ENCODE measurements at regions not wholly inside any gene's neighbourhood (a gene's known extent, or its start where the extent isn't known, plus 50 kb on each side); places are given as distances from the start of the nearest gene placed in this dataset.

- DNase-seq (ENCODE audit: insufficient read length, low spot score): no peak
- no peak for FAIRE-seq
- no peak for TF ChIP-seq POLR2A (IDR thresholded peaks at IDR 0.05; ENCODE audit: low read depth, low read length)
Measured at GRCh38 chr4:31104043-31104442, 383.9 kb downstream of the PCDH7 start.

- TF ChIP-seq POLR2A (IDR thresholded peaks at IDR 0.05; ENCODE audit: low read depth, low read length): no peak
- no peak for FAIRE-seq
Measured at GRCh38 chr4:31104577-31104976, 384.4 kb downstream of the PCDH7 start.

DNA sequence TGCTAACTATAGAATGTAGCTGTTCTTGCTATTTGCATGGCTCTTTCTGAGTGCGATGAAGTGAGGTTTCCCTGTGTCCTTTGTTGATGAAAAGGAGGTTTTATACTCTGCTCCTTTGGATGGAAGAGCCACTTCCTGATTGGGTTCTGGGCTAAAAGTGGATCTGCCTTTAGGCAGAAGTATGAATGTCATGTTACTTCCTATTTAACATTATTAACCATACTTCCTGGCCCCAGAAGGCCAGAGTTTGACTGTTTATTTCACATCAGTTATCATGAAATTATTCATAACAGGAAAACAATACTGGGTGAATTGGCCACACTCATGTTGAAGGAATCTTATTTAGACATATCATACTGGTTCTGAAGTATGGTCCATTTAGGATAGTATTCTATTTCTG lies 386.2 kb downstream of the PCDH7 start:
- no peak for DNase-seq (ENCODE audit: insufficient read length, low spot score)
- FAIRE-seq: no peak
- no peak for TF ChIP-seq POLR2A (IDR thresholded peaks at IDR 0.05; ENCODE audit: low read depth, low read length)

More at GRCh38 chr4:31104577-31104976, 384.4 kb downstream of the PCDH7 start:
- DNase-seq (ENCODE audit: insufficient read length, low spot score): no peak

GRCh38 chr4:31107362-31107761 lies 387.2 kb downstream of the PCDH7 start:
- FAIRE-seq (no peak), DNase-seq (ENCODE audit: insufficient read length, low spot score) (no peak)
- no peak for TF ChIP-seq POLR2A (IDR thresholded peaks at IDR 0.05; ENCODE audit: low read depth, low read length)

- no peak for FAIRE-seq
- DNase-seq (ENCODE audit: insufficient read length, low spot score): no peak
- TF ChIP-seq POLR2A (IDR thresholded peaks at IDR 0.05; ENCODE audit: low read depth, low read length): no peak
Measured at GRCh38 chr4:31108762-31109161, 388.6 kb downstream of the PCDH7 start.

DNA sequence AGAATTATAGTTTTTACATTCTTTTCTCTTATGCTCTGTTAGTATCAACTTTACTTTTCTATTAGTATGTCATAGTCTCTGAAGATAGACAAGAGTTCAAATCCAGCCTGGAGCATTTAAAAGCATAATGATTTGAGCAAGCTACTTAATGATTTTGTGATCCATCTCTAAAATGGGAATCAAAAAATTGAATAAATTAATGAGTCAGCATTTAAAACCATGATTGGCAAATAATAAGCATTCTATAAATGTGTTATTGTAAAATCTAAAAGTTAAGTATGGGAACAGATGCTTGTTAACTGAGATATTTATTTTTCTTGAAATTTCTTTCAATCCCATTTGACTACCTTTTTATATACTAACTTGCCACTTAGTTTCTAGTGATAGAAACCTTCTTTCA lies 391.6 kb downstream of the PCDH7 start:
- DNase-seq (ENCODE audit: insufficient read length, low spot score): no peak
- FAIRE-seq: no peak

DNA sequence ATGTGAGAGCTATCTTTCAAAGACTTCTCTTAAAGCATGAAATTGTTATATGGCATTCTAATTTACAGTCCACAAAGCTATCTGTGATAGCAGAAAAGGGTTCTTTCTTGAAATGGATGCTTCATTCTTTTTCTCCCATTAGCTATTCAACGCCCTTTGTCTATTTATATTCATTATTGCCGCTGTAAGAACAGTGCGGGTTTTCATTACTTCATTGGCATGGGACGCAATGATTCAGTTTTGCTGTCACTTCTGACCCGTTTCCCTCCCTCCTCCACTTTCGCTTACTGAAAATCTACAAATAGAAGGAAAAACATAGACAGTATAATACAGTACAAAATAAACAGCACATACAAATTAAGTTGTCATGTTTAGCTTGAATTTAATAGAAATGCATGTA lies 394.6 kb downstream of the PCDH7 start:
- no peak for TF ChIP-seq POLR2A (IDR thresholded peaks at IDR 0.05; ENCODE audit: low read depth, low read length)
- no peak for FAIRE-seq
- no peak for DNase-seq (ENCODE audit: insufficient read length, low spot score)

More for the DNA sequence above, 391.6 kb downstream of the PCDH7 start:
- TF ChIP-seq POLR2A (IDR thresholded peaks at IDR 0.05; ENCODE audit: low read depth, low read length): no peak

GRCh38 chr4:31124008-31124585 lies 403.9 kb downstream of the PCDH7 start:
- DNase-seq (ENCODE audit: insufficient read length, low spot score) (no peak), FAIRE-seq (no peak)
- TF ChIP-seq POLR2A (IDR thresholded peaks at IDR 0.05; ENCODE audit: low read depth, low read length): no peak

DNA sequence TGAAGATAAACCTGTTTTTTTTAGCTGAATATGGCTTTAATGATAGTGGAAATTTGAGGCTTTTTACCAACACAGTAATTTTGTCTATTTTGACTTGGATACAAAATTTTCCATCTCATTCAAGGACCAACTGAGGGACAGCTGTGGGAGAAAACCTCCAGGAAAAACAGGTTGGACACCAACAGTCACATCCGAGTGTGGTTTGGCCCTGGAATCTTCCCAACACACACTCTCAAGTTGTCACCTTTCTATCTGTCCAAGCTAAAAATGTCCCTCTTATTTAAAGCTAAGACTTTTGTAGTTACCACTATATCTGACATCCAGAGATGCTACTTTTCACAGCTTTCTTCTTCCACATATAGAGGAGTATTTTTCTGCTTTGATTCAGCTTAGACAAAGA lies 404.9 kb downstream of the PCDH7 start:
- TF ChIP-seq POLR2A (IDR thresholded peaks at IDR 0.05; ENCODE audit: low read depth, low read length): no peak
- DNase-seq (ENCODE audit: insufficient read length, low spot score) (no peak), FAIRE-seq (no peak)

DNA sequence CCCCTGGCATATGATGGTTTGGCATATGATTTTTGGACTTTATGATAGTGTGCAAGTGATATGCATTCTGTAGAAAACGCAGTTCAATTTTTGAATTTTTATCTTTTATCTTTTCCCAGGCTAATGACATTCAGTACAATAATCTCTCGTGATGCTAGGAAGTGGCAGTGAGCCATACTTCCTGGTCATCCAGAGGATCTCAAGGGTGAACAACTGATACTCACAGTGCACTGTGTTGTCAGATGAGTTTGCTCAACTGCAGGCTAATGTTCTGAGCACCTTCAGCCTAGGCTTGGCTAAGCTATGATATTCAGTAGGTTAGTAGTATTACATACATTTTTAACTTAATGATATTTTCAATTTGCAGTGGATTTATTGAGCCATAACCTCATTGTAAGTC lies 405.3 kb downstream of the PCDH7 start:
- DNase-seq (ENCODE audit: insufficient read length, low spot score): no peak
- no peak for FAIRE-seq
- TF ChIP-seq POLR2A (IDR thresholded peaks at IDR 0.05; ENCODE audit: low read depth, low read length): no peak

DNA sequence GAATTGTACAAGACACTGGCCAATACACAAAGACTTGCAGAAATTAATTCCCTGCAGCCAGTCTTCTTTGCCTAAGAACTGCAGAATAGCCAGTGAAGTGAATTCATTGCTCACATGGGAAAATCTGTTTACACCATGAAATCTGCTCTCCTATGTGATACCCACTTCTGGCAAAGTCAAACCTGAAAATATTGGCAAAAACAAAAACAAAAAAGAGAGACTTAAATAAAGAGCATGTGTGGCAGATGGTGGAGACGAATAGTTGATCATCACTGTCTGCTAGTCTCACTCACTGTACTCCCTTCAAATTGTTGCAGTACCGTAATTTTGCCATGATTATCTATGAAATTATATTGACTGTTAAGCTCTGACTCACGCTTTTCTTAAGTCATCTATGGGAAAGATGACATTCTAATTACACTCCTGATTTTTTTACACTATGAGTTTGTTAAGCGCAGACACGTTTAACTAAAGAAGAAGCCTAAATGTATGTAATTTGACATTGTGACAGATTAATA lies 406.8 kb downstream of the PCDH7 start:
- no peak for FAIRE-seq
- DNase-seq (ENCODE audit: insufficient read length, low spot score): no peak
- no peak for TF ChIP-seq POLR2A (IDR thresholded peaks at IDR 0.05; ENCODE audit: low read depth, low read length)

DNA sequence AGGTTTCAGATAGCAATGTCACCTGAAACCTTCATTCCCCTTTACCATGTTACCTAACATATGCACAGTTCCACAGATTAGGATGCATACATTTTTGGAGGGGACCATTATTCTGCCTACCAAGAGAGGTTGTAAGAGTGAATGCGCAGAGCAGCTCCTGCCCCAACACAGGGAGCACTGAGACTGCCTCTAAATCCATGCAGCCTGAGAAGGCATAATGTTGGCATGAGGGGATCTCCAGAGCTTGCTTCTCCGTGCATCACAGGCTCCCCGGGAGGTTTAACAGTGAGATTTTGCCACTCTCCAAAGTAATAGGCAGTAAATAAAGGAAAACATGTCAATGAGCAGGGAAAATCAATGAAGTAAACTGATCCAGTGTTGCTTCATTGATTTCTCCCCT lies 410.8 kb downstream of the PCDH7 start:
- no peak for FAIRE-seq

GRCh38 chr4:31134720-31135119 lies 414.6 kb downstream of the PCDH7 start:
- TF ChIP-seq POLR2A (IDR thresholded peaks at IDR 0.05; ENCODE audit: low read depth, low read length): no peak
- FAIRE-seq (no peak), DNase-seq (ENCODE audit: insufficient read length, low spot score) (no peak)

More for the DNA sequence above, 410.8 kb downstream of the PCDH7 start:
- TF ChIP-seq POLR2A (IDR thresholded peaks at IDR 0.05; ENCODE audit: low read depth, low read length): no peak
- no peak for DNase-seq (ENCODE audit: insufficient read length, low spot score)

DNA sequence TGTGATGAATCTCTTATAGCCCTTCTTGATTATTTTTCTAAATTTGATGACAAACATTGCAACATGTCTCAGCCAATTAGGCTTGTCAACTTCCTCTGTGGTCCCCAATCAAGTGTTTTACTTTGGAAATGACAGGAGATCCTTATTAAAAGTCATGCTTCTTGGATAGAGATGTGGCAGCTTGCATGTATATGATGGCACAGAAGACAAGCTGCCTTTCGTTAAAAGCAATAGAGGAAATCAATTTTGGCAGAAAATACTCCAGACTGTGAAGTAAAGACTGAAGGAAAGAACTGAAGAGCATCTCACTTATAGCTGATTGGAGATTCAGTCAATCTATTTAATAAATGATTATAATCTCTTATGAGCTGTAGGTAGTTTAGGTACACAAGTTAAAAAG lies 419.6 kb downstream of the PCDH7 start:
- FAIRE-seq (no peak), DNase-seq (ENCODE audit: insufficient read length, low spot score) (no peak)
- no peak for TF ChIP-seq POLR2A (IDR thresholded peaks at IDR 0.05; ENCODE audit: low read depth, low read length)

- DNase-seq (ENCODE audit: insufficient read length, low spot score) (no peak), FAIRE-seq (no peak)
- no peak for TF ChIP-seq POLR2A (IDR thresholded peaks at IDR 0.05; ENCODE audit: low read depth, low read length)
Measured at GRCh38 chr4:31141095-31141831, 421.1 kb downstream of the PCDH7 start.

Data from H54 (cell line).